Activated T-helper 17 cell treated with anti-CD3 and anti-CD28 coated beads, Interleukin-2, amount 50 U/mL, for 72 hours (primary cell): ENCODE measurements at regions not wholly inside any gene's neighbourhood (a gene's known extent, or its start where the extent isn't known, plus 50 kb on each side); places are given as distances from the start of the nearest gene placed in this dataset.

ENCODE experiments used
- ATAC-seq: fragments of 150-1000 bp; cut with Tn5 transposase; replicated peaks from 2 replicates; pipeline ENCODE4 v1.10.0; 2021; ENCODE audit warnings: mild to moderate bottlenecking, moderate library complexity
- H3K27ac Mint-ChIP-seq: one replicate; pipeline ENCODE4 v1.8.0; 2022; ENCODE audit warnings: mixed read lengths
- H3K27me3 Mint-ChIP-seq: one replicate; pipeline ENCODE4 v1.8.0; 2022; ENCODE audit warnings: mixed read lengths
- H3K36me3 Mint-ChIP-seq: one replicate; pipeline ENCODE4 v1.8.0; 2022; ENCODE audit warnings: low read depth, mild to moderate bottlenecking, mixed read lengths
- H3K4me1 Mint-ChIP-seq: one replicate; pipeline ENCODE4 v1.8.0; 2022; ENCODE audit warnings: mixed read lengths
- H3K4me3 Mint-ChIP-seq: one replicate; pipeline ENCODE4 v1.8.0; 2022; ENCODE audit warnings: mild to moderate bottlenecking, mixed read lengths
- H3K9me3 Mint-ChIP-seq: one replicate; pipeline ENCODE4 v1.8.0; 2022; ENCODE audit warnings: mixed read lengths

GRCh38 chr12:93125126-93125525 lies 196.0 kb upstream of the EEA1 start:
- Mint-ChIP-seq H3K9me3 (no peaks in the 10 kb centered on the region), H3K36me3 (no peaks in the 10 kb centered on the region), H3K4me1 (no peaks in the 10 kb centered on the region), H3K4me3 (no peak overlapping the region), H3K27ac (no peak overlapping the region), H3K27me3 (no peaks in the 10 kb centered on the region)
- no peak for ATAC-seq

- no peaks in the 10 kb centered on the region for H3K27me3 Mint-ChIP-seq
- H3K4me1 Mint-ChIP-seq: no peaks in the 10 kb centered on the region
- no peak for ATAC-seq
- H3K27ac Mint-ChIP-seq: no peak overlapping the region
- H3K9me3 Mint-ChIP-seq: no peaks in the 10 kb centered on the region
- H3K36me3 Mint-ChIP-seq: no peaks in the 10 kb centered on the region
- H3K4me3 Mint-ChIP-seq: no peak overlapping the region
These were observed 197.0 kb upstream of the EEA1 start for GRCh38 chr12:93126069-93126474.

- Mint-ChIP-seq H3K36me3 (no peaks in the 10 kb centered on the region), H3K4me3 (no peak overlapping the region), H3K9me3 (no peaks in the 10 kb centered on the region), H3K4me1 (no peaks in the 10 kb centered on the region), H3K27ac (no peak overlapping the region), H3K27me3 (no peaks in the 10 kb centered on the region)
- no peak for ATAC-seq
These were observed 198.0 kb upstream of the EEA1 start for GRCh38 chr12:93127107-93127560.

DNA sequence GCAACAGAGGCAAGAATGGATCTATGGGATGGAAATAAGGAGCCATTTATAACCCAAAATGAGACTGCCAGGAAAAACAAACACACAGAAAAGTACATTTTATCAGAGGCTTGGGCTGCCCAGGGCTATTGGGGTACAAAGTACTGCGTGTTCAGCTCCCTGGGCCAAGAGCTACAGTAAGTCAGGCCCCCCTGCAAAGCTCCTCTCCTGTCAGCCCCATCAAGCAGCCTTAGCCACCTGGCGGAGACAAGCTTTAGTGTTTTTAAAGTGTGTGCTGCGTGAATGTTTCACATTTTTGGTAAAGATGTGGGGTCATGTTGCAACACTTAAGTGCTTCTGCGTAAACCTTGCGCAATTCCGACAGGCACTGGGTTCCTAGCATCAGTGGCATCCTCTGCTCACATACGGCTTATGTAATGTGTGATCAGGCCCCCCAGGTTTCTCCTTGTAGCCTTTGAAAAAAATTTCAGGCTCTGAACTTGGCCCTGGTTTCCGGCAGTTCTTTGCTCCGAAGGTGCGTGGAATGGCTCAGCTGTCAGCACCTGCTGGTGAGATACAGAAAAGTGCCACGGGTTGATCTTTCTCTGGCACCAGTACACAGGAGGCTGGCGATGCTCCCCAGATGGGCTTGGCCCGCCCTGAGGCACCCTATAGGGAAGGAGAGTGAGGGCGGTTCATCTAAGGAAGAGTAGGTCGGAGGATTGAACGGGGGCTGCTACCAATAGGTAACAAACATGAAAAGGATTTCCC lies 198.7 kb upstream of the EEA1 start:
- Mint-ChIP-seq H3K27ac (no peak overlapping the region), H3K27me3 (no peaks in the 10 kb centered on the region), H3K36me3 (no peaks in the 10 kb centered on the region), H3K4me1 (no peaks in the 10 kb centered on the region), H3K4me3 (no peak overlapping the region), H3K9me3 (no peaks in the 10 kb centered on the region)
- ATAC-seq: no peak

DNA sequence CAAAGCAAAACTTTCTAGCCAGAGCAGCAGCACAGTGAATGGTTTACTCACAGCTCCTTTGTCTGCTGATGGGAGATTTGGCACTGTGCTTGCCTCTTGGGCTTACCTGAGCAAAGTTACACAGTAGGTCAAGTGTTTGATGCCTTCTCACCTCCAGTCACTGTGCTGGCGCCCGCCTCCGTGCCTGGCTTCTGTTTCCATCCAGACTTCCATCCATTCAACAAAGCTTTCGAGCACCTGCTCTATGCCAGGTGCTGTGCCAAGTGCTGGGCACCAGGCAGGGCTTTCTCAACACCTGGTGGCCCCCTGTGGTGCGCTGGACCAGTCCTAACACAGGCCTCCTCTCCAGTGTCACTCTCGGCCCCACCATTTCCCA lies 199.2 kb upstream of the EEA1 start:
- no peak overlapping the region for H3K4me3 Mint-ChIP-seq
- H3K9me3 Mint-ChIP-seq: no peaks in the 10 kb centered on the region
- H3K27me3 Mint-ChIP-seq: no peaks in the 10 kb centered on the region
- no peaks in the 10 kb centered on the region for H3K36me3 Mint-ChIP-seq
- ATAC-seq: no peak
- H3K4me1 Mint-ChIP-seq: no peaks in the 10 kb centered on the region
- H3K27ac Mint-ChIP-seq: no peak overlapping the region

GRCh38 chr12:93130366-93131054 lies 201.4 kb upstream of the EEA1 start:
- Mint-ChIP-seq H3K36me3 (no peaks in the 10 kb centered on the region), H3K27me3 (no peaks in the 10 kb centered on the region), H3K4me3 (no peak overlapping the region)

GRCh38 chr12:93133361-93133760 lies 204.3 kb upstream of the EEA1 start:
- Mint-ChIP-seq H3K4me3 (no peak overlapping the region), H3K9me3 (no peaks in the 10 kb centered on the region), H3K27me3 (no peaks in the 10 kb centered on the region), H3K4me1 (peaks cover 12% of the 10 kb centered on the region), H3K36me3 (no peaks in the 10 kb centered on the region), H3K27ac (no peak overlapping the region)
- ATAC-seq: no peak

More at GRCh38 chr12:93130366-93131054, 201.4 kb upstream of the EEA1 start:
- Mint-ChIP-seq H3K27ac (no peak overlapping the region), H3K9me3 (no peaks in the 10 kb centered on the region), H3K4me1 (peaks cover 6% of the 10 kb centered on the region)
- ATAC-seq: no peak

GRCh38 chr12:93134175-93134890 lies 205.2 kb upstream of the EEA1 start:
- Mint-ChIP-seq H3K4me3 (no peak overlapping the region), H3K27me3 (no peaks in the 10 kb centered on the region), H3K4me1 (peaks cover 12% of the 10 kb centered on the region), H3K27ac (no peak overlapping the region), H3K9me3 (no peaks in the 10 kb centered on the region), H3K36me3 (no peaks in the 10 kb centered on the region)
- no peak for ATAC-seq

- Mint-ChIP-seq H3K4me3 (peak overlapping the region; percentile 16), H3K27me3 (no peaks in the 10 kb centered on the region), H3K4me1 (peaks cover 12% of the 10 kb centered on the region), H3K9me3 (no peaks in the 10 kb centered on the region), H3K36me3 (no peaks in the 10 kb centered on the region), H3K27ac (peak overlapping the region; percentile 23)
- ATAC-seq: no peak
These were observed 205.8 kb upstream of the EEA1 start for GRCh38 chr12:93134893-93135285.

DNA sequence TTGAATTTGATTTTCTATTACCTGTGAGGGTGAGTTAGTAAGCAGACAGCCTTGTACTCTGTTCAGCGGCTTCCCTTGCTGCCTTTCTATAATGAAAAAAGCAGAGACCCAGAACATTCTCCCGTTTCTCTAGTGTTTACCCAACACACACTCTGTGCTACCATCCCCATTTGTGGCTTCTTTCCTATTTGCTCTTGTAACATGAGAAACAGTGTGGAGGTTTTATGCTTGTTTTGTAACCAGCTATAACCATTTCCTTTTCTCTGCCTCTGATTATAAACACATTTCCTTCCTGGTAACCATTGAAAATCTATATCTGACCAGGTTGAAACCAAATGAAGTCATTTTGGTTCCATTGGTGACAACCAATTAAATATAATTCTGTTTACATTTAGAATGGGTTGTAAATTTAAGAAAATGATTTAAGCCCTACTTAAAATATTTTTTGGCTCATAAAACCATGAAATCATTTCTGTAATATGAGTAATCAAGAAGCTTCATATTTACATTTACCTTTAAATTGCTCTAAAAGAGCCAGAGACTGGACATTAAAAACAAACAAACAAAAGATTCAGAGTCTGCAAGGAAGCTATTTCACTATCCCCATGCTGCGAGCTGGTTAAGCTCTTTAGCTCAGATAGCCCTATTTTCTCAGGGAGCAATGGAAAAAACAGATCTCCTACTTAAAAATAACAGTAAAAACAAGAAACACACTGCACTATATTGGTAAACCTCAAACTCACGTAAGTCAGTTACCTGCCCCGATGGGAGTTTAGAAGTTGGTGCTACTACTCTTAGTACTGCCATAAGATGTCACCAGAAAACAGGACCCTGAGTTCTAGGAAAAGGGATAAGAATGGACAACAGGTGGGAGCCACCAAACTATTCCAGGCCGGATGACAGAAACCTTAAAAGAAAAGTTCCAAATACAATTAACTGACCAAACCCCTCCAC lies 206.5 kb upstream of the EEA1 start:
- H3K27ac Mint-ChIP-seq: peak overlapping the region; percentile 23

DNA sequence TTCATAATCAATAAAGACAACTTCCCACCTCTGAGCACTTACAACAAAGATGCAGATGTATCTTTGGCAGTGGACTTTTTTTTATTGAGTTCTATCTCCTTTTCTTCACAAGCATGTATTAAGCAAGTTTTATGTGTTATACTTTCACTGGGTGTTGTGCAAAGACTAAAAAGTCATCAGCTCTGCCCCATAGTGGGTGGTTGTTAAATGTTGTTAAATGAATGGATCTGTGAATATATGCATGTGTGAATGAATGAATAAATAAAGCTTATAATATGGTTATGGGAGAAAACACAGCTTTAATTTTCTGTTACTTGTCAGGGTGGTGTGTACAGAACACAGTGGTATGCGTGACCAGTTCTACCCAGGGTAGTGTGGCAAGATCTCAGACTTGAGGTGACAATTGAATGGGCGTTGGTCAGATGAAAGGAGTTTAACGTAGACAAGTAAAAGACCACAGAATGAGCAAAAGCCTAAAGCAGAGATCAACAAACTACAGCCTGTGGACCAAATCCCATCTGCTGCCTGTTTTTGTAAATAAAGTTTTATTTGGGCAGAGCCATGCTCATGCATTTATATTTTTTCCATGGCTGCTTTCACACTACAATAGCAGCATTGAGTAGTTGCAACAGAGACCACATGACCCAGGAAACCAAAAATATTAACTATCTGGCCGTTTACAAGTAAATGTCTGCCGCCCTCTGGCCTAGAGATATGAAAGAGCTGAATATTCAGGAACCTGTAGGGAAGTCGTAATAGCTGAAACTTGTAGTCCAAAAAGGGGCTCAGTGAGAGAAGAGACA lies 207.4 kb upstream of the EEA1 start:
- Mint-ChIP-seq H3K27me3 (no peaks in the 10 kb centered on the region), H3K36me3 (no peaks in the 10 kb centered on the region), H3K4me3 (no peak overlapping the region), H3K4me1 (peaks cover 12% of the 10 kb centered on the region), H3K9me3 (no peaks in the 10 kb centered on the region), H3K27ac (peak overlapping the region; percentile 23)
- ATAC-seq: no peak

More for the DNA sequence above, 206.5 kb upstream of the EEA1 start:
- H3K9me3 Mint-ChIP-seq: no peaks in the 10 kb centered on the region
- ATAC-seq: peak; percentile 75
- peaks cover 12% of the 10 kb centered on the region for H3K4me1 Mint-ChIP-seq
- no peaks in the 10 kb centered on the region for H3K27me3 Mint-ChIP-seq
- H3K36me3 Mint-ChIP-seq: no peaks in the 10 kb centered on the region
- H3K4me3 Mint-ChIP-seq: peak overlapping the region; percentile 16

GRCh38 chr12:93137656-93138612 lies 208.8 kb upstream of the EEA1 start:
- no peak overlapping the region for H3K4me3 Mint-ChIP-seq
- peaks cover 4% of the 10 kb centered on the region for H3K27me3 Mint-ChIP-seq

More at GRCh38 chr12:93137656-93138612, 208.8 kb upstream of the EEA1 start:
- Mint-ChIP-seq H3K4me1 (peaks cover 12% of the 10 kb centered on the region), H3K9me3 (peaks cover 4% of the 10 kb centered on the region), H3K27ac (no peak overlapping the region), H3K36me3 (no peaks in the 10 kb centered on the region)
- peak; percentile 80 for ATAC-seq
